NT2/D1 (cell line): ENCODE measurements at regions not wholly inside any gene's neighbourhood (a gene's known extent, or its start where the extent isn't known, plus 50 kb on each side); places are given as distances from the start of the nearest gene placed in this dataset.

Experiments used
- YY1 ChIP-seq: IDR thresholded peaks from 2 replicates; pipeline ENCODE4 v1.6.1; 2011; ENCODE audit not compliant: insufficient read length, insufficient read depth
- ZNF274 ChIP-seq: IDR thresholded peaks from 2 replicates; pipeline ENCODE4 v1.6.1; 2011; ENCODE audit warnings: mild to moderate bottlenecking, low read depth, low read length

DNA sequence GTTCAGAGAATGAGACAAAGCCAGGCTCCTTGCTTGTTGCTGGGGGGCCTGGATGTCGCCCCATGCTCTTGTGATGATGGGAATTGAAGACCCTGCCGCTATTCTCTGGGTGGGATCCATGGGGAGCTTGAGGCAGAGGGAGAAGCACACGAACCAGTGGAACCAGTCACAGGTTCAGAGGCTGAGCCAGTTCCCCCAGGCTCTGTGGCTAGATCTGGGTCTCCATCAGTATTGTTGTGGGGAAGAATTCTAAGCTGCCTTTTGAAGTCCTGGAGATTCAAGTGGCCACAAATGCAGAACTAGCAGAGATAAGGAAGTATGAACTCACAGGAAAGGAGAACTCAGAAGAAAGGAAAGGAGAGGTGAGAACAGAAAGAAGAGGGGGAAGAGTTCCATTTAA lies 219.4 kb downstream of the MSX2 start:
- TF ChIP-seq ZNF274 (no peak), YY1 (no peak)
